ENCODE measurements at regions not wholly inside any gene's neighbourhood (a gene's known extent, or its start where the extent isn't known, plus 50 kb on each side); places are given as distances from the start of the nearest gene placed in this dataset.

- TF ChIP-seq EZH2phosphoT487 (IDR thresholded peaks at IDR 0.05; ENCODE audit: unreplicated experiment) (no peak), CREB1 (CRISPR knock-in tag; IDR thresholded peaks at IDR 0.05; ENCODE audit: low read depth) (no peak), ZNF331 (CRISPR knock-in tag; IDR thresholded peaks at IDR 0.05; ENCODE audit: low read depth) (no peak), CTCF (conservative IDR thresholded peaks at IDR 0.05; ENCODE audit: low read depth in 2 of 2) (no peak), REST (IDR thresholded peaks at IDR 0.05; ENCODE audit: unreplicated experiment) (no peak), EZH2 (IDR thresholded peaks at IDR 0.05; ENCODE audit: low read depth, unreplicated experiment) (no peak), POLR2AphosphoS5 (IDR thresholded peaks at IDR 0.05; ENCODE audit: low read depth) (no peak)
Measured at GRCh38 chr14:85963486-85963885, 433.5 kb downstream of the FLRT2 start.

All from GM23338 (cell line).